Mucosa of gallbladder (tissue), 1 donor: ENCODE measurements at regions not wholly inside any gene's neighbourhood (a gene's known extent, or its start where the extent isn't known, plus 50 kb on each side); places are given as distances from the start of the nearest gene placed in this dataset.

ENCODE experiments used
- DNase-seq: peaks from one replicate; pipeline ENCODE4 v3.0.0-alpha.2; 2020; ENCODE audit warnings: low spot score
- donor health status: DM: no; HTN: no; CAD: no.

- no peak for DNase-seq
These were observed 453.4 kb upstream of the CELF2 start for GRCh38 chr10:10564081-10564794.

GRCh38 chr10:10576937-10577336, 440.7 kb upstream of the CELF2 start:
- no peak for DNase-seq

- DNase-seq: no peak
These were observed 438.0 kb upstream of the CELF2 start for GRCh38 chr10:10579709-10580108.

- no peak for DNase-seq
These were observed 433.5 kb upstream of the CELF2 start for GRCh38 chr10:10584161-10584560.

GRCh38 chr10:10587744-10588393, 429.8 kb upstream of the CELF2 start:
- no peak for DNase-seq

- DNase-seq: no peak
These were observed 427.9 kb upstream of the CELF2 start for GRCh38 chr10:10589540-10590303.

- no peak for DNase-seq
These were observed 425.8 kb upstream of the CELF2 start for GRCh38 chr10:10591715-10592341.

GRCh38 chr10:10596256-10596655, 421.4 kb upstream of the CELF2 start:
- no peak for DNase-seq

- no peak for DNase-seq
These were observed 419.4 kb upstream of the CELF2 start for GRCh38 chr10:10598297-10598696.

GRCh38 chr10:10600004-10600403, 417.7 kb upstream of the CELF2 start:
- DNase-seq: no peak

GRCh38 chr10:10605551-10606081, 412.1 kb upstream of the CELF2 start:
- peak; percentile 10 for DNase-seq

GRCh38 chr10:10609379-10609955, 408.2 kb upstream of the CELF2 start:
- no peak for DNase-seq

GRCh38 chr10:10610171-10610570, 407.5 kb upstream of the CELF2 start:
- DNase-seq: no peak

GRCh38 chr10:10612151-10612550, 405.5 kb upstream of the CELF2 start:
- no peak for DNase-seq

- DNase-seq: no peak
These were observed 403.9 kb upstream of the CELF2 start for GRCh38 chr10:10613656-10614244.

- DNase-seq: no peak
These were observed 400.0 kb upstream of the CELF2 start for GRCh38 chr10:10617686-10618085.

- DNase-seq: no peak
These were observed 399.5 kb upstream of the CELF2 start for GRCh38 chr10:10618139-10618538.

- DNase-seq: no peak
These were observed 393.6 kb upstream of the CELF2 start for GRCh38 chr10:10623958-10624566.

- DNase-seq: no peak
These were observed 393.1 kb upstream of the CELF2 start for GRCh38 chr10:10624567-10624962.

GRCh38 chr10:10625491-10625890, 392.2 kb upstream of the CELF2 start:
- DNase-seq: no peak

GRCh38 chr10:10626734-10627133, 390.9 kb upstream of the CELF2 start:
- no peak for DNase-seq
